ENCODE measurements at regions not wholly inside any gene's neighbourhood (a gene's known extent, or its start where the extent isn't known, plus 50 kb on each side); places are given as distances from the start of the nearest gene placed in this dataset.

GRCh38 chr12:34526946-34527345 lies 504.6 kb downstream of the ALG10 start:
- H3K4me1 ChIP-seq (ENCODE audit: control insufficient read depth, insufficient read depth, low read length, poor library complexity, severe bottlenecking) = no peaks in the 10 kb centered on the region
- H3K27ac ChIP-seq (ENCODE audit: low read depth, low read length, severe bottlenecking) = no peak overlapping the region
- no peak overlapping the region for H3K4me3 ChIP-seq (ENCODE audit: extremely low read depth, insufficient read depth, low read length, poor library complexity, severe bottlenecking)
- no peaks in the 10 kb centered on the region for H3K36me3 ChIP-seq (ENCODE audit: control insufficient read depth, insufficient read depth, low read length)
- H3K9me3 ChIP-seq (ENCODE audit: control insufficient read depth, low read length) = peaks cover 74% of the 10 kb centered on the region
- 38 to 58% methylated on average over 2 to 4 of the region's 4 CpGs for WGBS, 2 experiments (ENCODE audit: insufficient coverage in 2 of 2)

- WGBS, 2 experiments (ENCODE audit: insufficient coverage in 2 of 2) = 59 to 88% methylated on average over 2 of the region's 4 CpGs
- H3K27ac ChIP-seq (ENCODE audit: low read depth, low read length, severe bottlenecking) = no peak overlapping the region
- no peak overlapping the region for H3K4me3 ChIP-seq (ENCODE audit: extremely low read depth, insufficient read depth, low read length, poor library complexity, severe bottlenecking)
- H3K9me3 ChIP-seq (ENCODE audit: control insufficient read depth, low read length) = peaks cover 83% of the 10 kb centered on the region
- H3K36me3 ChIP-seq (ENCODE audit: control insufficient read depth, insufficient read depth, low read length) = no peaks in the 10 kb centered on the region
- no peaks in the 10 kb centered on the region for H3K4me1 ChIP-seq (ENCODE audit: control insufficient read depth, insufficient read depth, low read length, poor library complexity, severe bottlenecking)
Observed at GRCh38 chr12:34547276-34547675, 525.0 kb downstream of the ALG10 start.

- H3K9me3 ChIP-seq (ENCODE audit: control insufficient read depth, low read length) = peaks cover 98% of the 10 kb centered on the region
- H3K4me1 ChIP-seq (ENCODE audit: control insufficient read depth, insufficient read depth, low read length, poor library complexity, severe bottlenecking) = no peaks in the 10 kb centered on the region
- 58 to 83% methylated on average over 2 of the region's 4 CpGs for WGBS, 2 experiments (ENCODE audit: insufficient coverage in 2 of 2)
- no peak overlapping the region for H3K27ac ChIP-seq (ENCODE audit: low read depth, low read length, severe bottlenecking)
- no peak overlapping the region for H3K4me3 ChIP-seq (ENCODE audit: extremely low read depth, insufficient read depth, low read length, poor library complexity, severe bottlenecking)
- no peaks in the 10 kb centered on the region for H3K36me3 ChIP-seq (ENCODE audit: control insufficient read depth, insufficient read depth, low read length)
Observed at GRCh38 chr12:34591966-34592365, 569.7 kb downstream of the ALG10 start.

GRCh38 chr12:34595749-34596733 lies 573.7 kb downstream of the ALG10 start:
- H3K36me3 ChIP-seq (ENCODE audit: control insufficient read depth, insufficient read depth, low read length) = no peaks in the 10 kb centered on the region
- 64 to 72% methylated on average over 14 to 15 of the region's 19 CpGs for WGBS, 2 experiments (ENCODE audit: insufficient coverage in 2 of 2)
- H3K4me3 ChIP-seq (ENCODE audit: extremely low read depth, insufficient read depth, low read length, poor library complexity, severe bottlenecking) = no peak overlapping the region
- no peak overlapping the region for H3K27ac ChIP-seq (ENCODE audit: low read depth, low read length, severe bottlenecking)
- no peaks in the 10 kb centered on the region for H3K4me1 ChIP-seq (ENCODE audit: control insufficient read depth, insufficient read depth, low read length, poor library complexity, severe bottlenecking)
- peaks cover 98% of the 10 kb centered on the region for H3K9me3 ChIP-seq (ENCODE audit: control insufficient read depth, low read length)

- 64 to 67% methylated on average over 15 to 19 of the region's 21 CpGs for WGBS, 2 experiments (ENCODE audit: insufficient coverage in 2 of 2)
- H3K9me3 ChIP-seq (ENCODE audit: control insufficient read depth, low read length) = peaks cover 98% of the 10 kb centered on the region
- no peaks in the 10 kb centered on the region for H3K36me3 ChIP-seq (ENCODE audit: control insufficient read depth, insufficient read depth, low read length)
- H3K4me1 ChIP-seq (ENCODE audit: control insufficient read depth, insufficient read depth, low read length, poor library complexity, severe bottlenecking) = no peaks in the 10 kb centered on the region
- H3K4me3 ChIP-seq (ENCODE audit: extremely low read depth, insufficient read depth, low read length, poor library complexity, severe bottlenecking) = no peak overlapping the region
- no peak overlapping the region for H3K27ac ChIP-seq (ENCODE audit: low read depth, low read length, severe bottlenecking)
Observed at GRCh38 chr12:34597548-34598351, 575.5 kb downstream of the ALG10 start.

GRCh38 chr12:34598352-34598827 lies 576.1 kb downstream of the ALG10 start:
- H3K36me3 ChIP-seq (ENCODE audit: control insufficient read depth, insufficient read depth, low read length) = no peaks in the 10 kb centered on the region
- WGBS, 2 experiments (ENCODE audit: insufficient coverage in 2 of 2) = 55 to 63% methylated on average over 6 of the region's 7 CpGs

GRCh38 chr12:34598851-34599529 lies 576.7 kb downstream of the ALG10 start:
- WGBS, 2 experiments (ENCODE audit: insufficient coverage in 2 of 2) = 75% methylated on average over 13 to 14 of the region's 18 CpGs
- no peak overlapping the region for H3K4me3 ChIP-seq (ENCODE audit: extremely low read depth, insufficient read depth, low read length, poor library complexity, severe bottlenecking)
- peaks cover 97% of the 10 kb centered on the region for H3K9me3 ChIP-seq (ENCODE audit: control insufficient read depth, low read length)
- no peaks in the 10 kb centered on the region for H3K4me1 ChIP-seq (ENCODE audit: control insufficient read depth, insufficient read depth, low read length, poor library complexity, severe bottlenecking)
- H3K36me3 ChIP-seq (ENCODE audit: control insufficient read depth, insufficient read depth, low read length) = no peaks in the 10 kb centered on the region
- H3K27ac ChIP-seq (ENCODE audit: low read depth, low read length, severe bottlenecking) = no peak overlapping the region

More at GRCh38 chr12:34598352-34598827, 576.1 kb downstream of the ALG10 start:
- Histone ChIP-seq H3K27ac (ENCODE audit: low read depth, low read length, severe bottlenecking) (no peak overlapping the region), H3K4me3 (ENCODE audit: extremely low read depth, insufficient read depth, low read length, poor library complexity, severe bottlenecking) (no peak overlapping the region), H3K4me1 (ENCODE audit: control insufficient read depth, insufficient read depth, low read length, poor library complexity, severe bottlenecking) (no peaks in the 10 kb centered on the region), H3K9me3 (ENCODE audit: control insufficient read depth, low read length) (peaks cover 98% of the 10 kb centered on the region)

GRCh38 chr12:34599530-34600513 lies 577.5 kb downstream of the ALG10 start:
- 72 to 74% methylated on average over 24 to 28 of the region's 32 CpGs for WGBS, 2 experiments (ENCODE audit: insufficient coverage in 2 of 2)
- Histone ChIP-seq H3K4me3 (ENCODE audit: extremely low read depth, insufficient read depth, low read length, poor library complexity, severe bottlenecking) (no peak overlapping the region), H3K36me3 (ENCODE audit: control insufficient read depth, insufficient read depth, low read length) (no peaks in the 10 kb centered on the region), H3K4me1 (ENCODE audit: control insufficient read depth, insufficient read depth, low read length, poor library complexity, severe bottlenecking) (no peaks in the 10 kb centered on the region), H3K9me3 (ENCODE audit: control insufficient read depth, low read length) (peaks cover 93% of the 10 kb centered on the region), H3K27ac (ENCODE audit: low read depth, low read length, severe bottlenecking) (no peak overlapping the region)

GRCh38 chr12:34600592-34601462 lies 578.5 kb downstream of the ALG10 start:
- 69 to 76% methylated on average over 29 to 34 of the region's 35 CpGs for WGBS, 2 experiments (ENCODE audit: insufficient coverage in 2 of 2)
- Histone ChIP-seq H3K27ac (ENCODE audit: low read depth, low read length, severe bottlenecking) (no peak overlapping the region), H3K36me3 (ENCODE audit: control insufficient read depth, insufficient read depth, low read length) (no peaks in the 10 kb centered on the region), H3K9me3 (ENCODE audit: control insufficient read depth, low read length) (peaks cover 90% of the 10 kb centered on the region), H3K4me3 (ENCODE audit: extremely low read depth, insufficient read depth, low read length, poor library complexity, severe bottlenecking) (no peak overlapping the region), H3K4me1 (ENCODE audit: control insufficient read depth, insufficient read depth, low read length, poor library complexity, severe bottlenecking) (no peaks in the 10 kb centered on the region)
